Fibroblast of lung (primary cell): ENCODE measurements at regions not wholly inside any gene's neighbourhood (a gene's known extent, or its start where the extent isn't known, plus 50 kb on each side); places are given as distances from the start of the nearest gene placed in this dataset.

ENCODE experiments used
- EZH2 ChIP-seq: IDR thresholded peaks from 2 replicates; pipeline ENCODE4 v1.5.1; 2012; ENCODE audit warnings: low read length, control low read depth, mild to moderate bottlenecking; ENCODE audit errors: missing control alignments
- TF ChIP-seq, protein P1 (sequence below), 2 donors: IDR thresholded peaks in 1 of 2; conservative IDR thresholded peaks in 1 of 2; 1 replicate in 1 of 2; 2 replicates in 1 of 2; pipeline ENCODE4 v1.5.1; 2011 to 2012; ENCODE audit warnings: low read length in 2 of 2, control low read depth in 1 of 2, inconsistent platforms in 1 of 2, low read depth in 1 of 2, mild to moderate bottlenecking in 1 of 2

DNA sequence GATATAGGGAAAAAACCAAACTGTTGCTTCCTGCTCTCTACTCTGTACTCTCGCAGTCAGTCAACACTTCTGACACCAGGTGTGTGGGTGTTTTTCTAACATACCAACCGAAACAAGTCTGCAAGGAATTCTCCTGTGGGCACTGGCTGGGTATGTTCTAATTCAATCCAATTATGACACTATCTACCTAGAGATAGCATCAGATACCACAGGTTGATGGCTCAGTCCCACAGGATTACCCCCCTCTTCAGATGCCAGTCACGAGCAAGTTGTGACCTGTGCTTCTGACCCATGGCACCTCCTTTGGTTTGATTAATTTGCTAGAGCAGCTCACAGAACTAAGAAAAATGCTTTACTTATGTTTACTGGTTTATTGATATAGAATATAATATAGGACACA, 78.3 kb downstream of the DYRK2 start:
- TF ChIP-seq, protein P1, sequence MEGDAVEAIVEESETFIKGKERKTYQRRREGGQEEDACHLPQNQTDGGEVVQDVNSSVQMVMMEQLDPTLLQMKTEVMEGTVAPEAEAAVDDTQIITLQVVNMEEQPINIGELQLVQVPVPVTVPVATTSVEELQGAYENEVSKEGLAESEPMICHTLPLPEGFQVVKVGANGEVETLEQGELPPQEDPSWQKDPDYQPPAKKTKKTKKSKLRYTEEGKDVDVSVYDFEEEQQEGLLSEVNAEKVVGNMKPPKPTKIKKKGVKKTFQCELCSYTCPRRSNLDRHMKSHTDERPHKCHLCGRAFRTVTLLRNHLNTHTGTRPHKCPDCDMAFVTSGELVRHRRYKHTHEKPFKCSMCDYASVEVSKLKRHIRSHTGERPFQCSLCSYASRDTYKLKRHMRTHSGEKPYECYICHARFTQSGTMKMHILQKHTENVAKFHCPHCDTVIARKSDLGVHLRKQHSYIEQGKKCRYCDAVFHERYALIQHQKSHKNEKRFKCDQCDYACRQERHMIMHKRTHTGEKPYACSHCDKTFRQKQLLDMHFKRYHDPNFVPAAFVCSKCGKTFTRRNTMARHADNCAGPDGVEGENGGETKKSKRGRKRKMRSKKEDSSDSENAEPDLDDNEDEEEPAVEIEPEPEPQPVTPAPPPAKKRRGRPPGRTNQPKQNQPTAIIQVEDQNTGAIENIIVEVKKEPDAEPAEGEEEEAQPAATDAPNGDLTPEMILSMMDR (conservative IDR thresholded peaks at IDR 0.05 in 1 of 2, IDR thresholded peaks at IDR 0.05 in 1 of 2; ENCODE audit: low read depth in 1 of 2, low read length in 2 of 2): no peak
- TF ChIP-seq EZH2: no peak
